Fibroblast of peridontal ligament (primary cell): ENCODE measurements at regions not wholly inside any gene's neighbourhood (a gene's known extent, or its start where the extent isn't known, plus 50 kb on each side); places are given as distances from the start of the nearest gene placed in this dataset.

Experiments
- DNase-seq: peaks from one replicate; pipeline ENCODE4 v3.0.0-alpha.2; 2010; ENCODE audit errors: extremely low read depth

DNA sequence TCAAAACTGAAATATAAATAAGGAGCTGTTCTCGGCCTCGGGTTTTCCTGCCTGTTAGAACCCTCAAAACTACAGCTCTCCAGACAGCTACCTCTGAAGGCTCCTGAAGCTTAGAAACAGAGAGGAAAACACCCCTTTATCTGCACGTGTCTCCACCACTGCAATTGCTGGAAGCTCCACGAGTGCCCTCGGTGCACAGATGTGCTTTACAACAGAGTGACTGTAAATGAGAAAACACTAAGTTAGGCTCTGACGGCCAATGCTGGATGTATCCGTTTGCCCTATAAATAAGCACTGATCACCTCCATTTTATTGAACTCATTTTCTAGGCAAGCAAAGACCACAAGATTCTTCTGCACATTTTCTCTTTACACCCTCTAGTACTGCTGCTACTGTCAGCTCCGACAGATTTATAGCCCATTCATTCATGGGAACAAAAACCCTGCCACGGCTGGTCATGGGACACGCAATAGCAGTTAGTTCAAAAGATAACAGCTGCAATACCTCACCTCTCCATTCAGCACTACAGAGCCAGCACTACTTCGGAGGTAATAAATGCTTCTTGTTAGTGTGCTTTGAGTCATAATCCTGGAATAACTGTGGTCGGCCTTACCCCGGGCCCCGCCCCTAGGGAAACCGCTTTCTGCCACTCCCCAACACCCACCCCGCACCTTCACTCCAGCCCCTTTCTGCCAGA, 241.1 kb upstream of the ZNF507 start:
- DNase-seq, result no peak

DNA sequence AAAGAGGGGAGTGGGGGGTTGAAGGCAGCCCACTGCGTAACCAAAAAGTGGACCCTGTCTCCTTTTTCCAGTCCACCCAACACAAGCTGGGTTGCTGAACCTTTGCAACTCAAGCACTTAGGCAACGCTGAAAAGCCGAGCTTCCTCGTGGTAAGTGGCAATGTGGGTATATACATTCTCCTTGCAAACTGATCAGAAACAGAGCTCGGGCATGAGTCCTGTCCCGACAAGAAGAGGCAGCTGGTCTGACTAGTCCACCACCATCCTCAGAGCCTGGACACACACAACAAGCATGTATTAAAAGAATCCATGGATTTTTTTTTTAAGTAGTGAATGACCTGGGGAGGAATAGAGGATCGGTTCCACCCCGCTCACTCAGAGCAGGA, 240.6 kb upstream of the ZNF507 start:
- DNase-seq, result no peak

- DNase-seq, result no peak
These were observed 239.7 kb upstream of the ZNF507 start for GRCh38 chr19:32105527-32106310.

DNA sequence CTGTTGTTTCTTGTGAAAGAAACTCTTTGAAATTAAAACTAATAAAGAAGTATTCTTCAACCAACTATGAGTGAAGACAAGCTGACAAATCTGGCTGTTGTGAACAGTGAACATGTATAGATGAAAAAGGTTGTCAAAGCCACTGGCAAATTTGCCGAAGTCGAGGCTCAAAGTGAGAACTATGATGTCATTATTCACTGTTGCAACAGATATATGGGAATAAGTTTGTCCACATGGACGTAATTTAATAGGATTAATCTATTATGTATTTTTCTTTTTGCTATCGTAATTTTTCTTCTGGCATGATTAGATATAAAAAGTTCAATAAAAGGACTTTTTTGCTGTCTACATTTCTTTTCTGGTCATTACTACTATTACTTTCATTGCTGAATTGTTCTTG, 223.2 kb upstream of the ZNF507 start:
- no peak for DNase-seq

GRCh38 chr19:32123355-32123940, 222.0 kb upstream of the ZNF507 start:
- DNase-seq, result no peak

DNA sequence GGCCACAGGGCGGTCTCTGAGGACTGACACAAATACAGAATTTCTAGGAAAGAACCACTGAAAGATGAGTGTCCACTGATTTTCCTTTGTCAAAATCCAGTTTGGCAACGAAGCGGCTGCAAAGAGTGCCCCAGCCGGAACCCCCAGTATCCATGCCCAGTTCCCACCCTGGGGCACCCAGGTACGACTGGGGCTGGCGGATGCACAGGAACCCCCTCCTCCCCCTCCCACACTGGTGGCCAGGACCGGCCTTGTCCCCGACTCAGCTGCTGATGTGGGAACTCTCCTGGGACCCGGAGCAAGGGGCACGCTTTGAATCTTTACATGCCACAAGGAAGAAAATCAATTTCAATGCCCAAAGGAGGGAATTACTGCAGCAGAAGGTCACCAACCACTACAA, 220.8 kb upstream of the ZNF507 start:
- DNase-seq, result no peak

DNA sequence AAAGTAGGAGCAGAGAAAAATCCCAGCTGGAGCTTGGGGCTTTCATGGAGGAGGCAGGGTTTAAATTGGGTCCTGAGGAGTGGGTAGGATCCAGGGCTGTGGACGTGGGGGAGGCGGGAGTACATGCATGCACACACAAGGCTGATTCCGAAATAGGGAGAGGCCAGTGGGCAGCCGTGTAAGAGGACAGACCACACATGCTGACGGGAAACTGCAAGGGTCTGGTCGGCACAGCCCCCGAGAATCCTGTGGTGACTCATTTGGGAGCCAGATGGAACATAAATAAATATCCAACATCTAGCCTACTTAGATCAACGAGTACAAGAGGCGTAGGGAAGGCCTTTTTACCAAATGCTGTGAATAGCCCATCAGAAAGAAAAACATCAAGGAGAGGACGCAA, 216.3 kb upstream of the ZNF507 start:
- DNase-seq, result no peak

DNA sequence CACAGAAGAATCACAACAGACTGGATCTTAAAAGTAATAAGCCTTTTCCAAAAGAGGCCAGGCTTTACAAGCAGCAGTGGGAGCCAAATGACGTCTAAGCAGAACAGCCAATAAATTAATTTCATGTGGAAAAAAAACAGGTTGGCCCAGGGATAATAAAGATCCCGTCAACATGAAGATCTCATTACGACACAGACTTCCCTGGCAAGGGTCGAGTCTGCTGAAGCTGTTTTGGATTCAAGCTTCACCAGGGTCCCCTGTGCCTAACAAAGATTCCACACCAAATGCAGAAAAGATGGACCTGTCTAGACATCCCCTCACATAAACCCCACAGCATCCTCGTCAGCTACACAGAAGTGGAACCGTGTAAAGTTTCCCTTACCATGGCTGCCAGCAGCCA, 215.1 kb upstream of the ZNF507 start:
- DNase-seq, result no peak

GRCh38 chr19:32131005-32131404, 214.4 kb upstream of the ZNF507 start:
- DNase-seq, result no peak

GRCh38 chr19:32138416-32138815, 207.0 kb upstream of the ZNF507 start:
- DNase-seq, result no peak

- no peak for DNase-seq
These were observed 203.4 kb upstream of the ZNF507 start for GRCh38 chr19:32141840-32142511.

DNA sequence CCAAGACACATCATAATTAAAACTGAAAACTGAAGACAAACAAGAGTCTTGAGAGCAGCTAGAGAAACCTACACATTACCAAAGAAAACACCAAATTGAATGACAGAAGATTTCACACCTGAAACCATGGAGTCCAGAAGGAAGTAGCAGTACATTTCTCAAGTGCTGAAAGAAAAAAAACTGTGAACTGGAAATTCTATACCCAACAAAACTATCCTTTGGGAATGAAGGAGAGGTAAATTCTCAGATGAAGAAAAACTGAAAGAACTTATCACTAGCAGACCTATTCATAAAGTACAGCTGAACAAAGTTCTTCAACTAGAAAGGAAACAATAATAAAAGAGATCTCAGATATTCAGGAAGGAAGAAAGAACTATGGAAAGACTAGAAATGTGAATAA, 198.7 kb upstream of the ZNF507 start:
- DNase-seq, result no peak

- no peak for DNase-seq
These were observed 194.8 kb upstream of the ZNF507 start for GRCh38 chr19:32150605-32151004.

DNA sequence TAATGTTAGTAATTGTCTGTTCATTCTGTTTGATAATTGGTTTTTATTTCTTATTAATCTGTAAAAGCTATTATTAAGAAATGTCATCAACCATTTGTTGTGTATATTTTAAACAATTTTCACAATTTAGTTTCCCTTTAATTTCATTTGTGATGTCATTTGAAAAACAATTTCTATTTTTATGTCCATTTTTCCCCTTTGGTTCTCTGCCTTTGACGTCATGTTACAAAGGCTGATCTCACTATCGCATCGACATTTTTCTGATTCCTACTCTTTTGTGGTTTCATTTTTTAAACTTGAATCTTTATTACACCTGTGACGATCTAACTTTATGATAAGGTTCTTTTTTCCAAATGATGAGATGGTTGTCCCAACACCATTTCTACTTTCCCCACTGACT, 191.0 kb upstream of the ZNF507 start:
- no peak for DNase-seq

- no peak for DNase-seq
These were observed 180.9 kb upstream of the ZNF507 start for GRCh38 chr19:32164384-32164992.

GRCh38 chr19:32165141-32165540, 180.3 kb upstream of the ZNF507 start:
- DNase-seq, result no peak

GRCh38 chr19:32165750-32166149, 179.7 kb upstream of the ZNF507 start:
- no peak for DNase-seq

- DNase-seq, result no peak
These were observed 179.2 kb upstream of the ZNF507 start for GRCh38 chr19:32166238-32166637.

- no peak for DNase-seq
These were observed 177.3 kb upstream of the ZNF507 start for GRCh38 chr19:32168111-32168510.

GRCh38 chr19:32168606-32169005, 176.8 kb upstream of the ZNF507 start:
- DNase-seq, result no peak

DNA sequence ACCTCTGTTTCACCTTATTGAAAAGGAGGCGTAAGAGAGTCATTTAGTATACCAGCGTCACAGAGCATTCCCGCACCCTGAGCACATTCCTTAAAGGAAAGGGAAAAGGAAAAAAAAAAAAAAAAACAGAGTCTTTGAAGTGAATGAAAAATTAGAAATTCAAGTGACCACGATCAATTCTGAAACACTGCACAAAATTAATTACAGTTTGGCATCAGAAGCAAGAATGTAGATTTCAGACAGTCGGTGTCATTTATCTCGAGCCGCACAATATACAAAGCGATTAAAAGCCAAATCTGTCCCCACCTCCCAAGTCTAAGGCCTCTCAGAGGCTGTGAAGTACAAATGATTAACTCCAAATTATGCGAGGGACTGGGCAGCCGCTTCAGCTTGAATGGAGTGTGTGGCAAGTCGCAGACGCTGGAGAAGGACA, 173.7 kb upstream of the ZNF507 start:
- no peak for DNase-seq

DNA sequence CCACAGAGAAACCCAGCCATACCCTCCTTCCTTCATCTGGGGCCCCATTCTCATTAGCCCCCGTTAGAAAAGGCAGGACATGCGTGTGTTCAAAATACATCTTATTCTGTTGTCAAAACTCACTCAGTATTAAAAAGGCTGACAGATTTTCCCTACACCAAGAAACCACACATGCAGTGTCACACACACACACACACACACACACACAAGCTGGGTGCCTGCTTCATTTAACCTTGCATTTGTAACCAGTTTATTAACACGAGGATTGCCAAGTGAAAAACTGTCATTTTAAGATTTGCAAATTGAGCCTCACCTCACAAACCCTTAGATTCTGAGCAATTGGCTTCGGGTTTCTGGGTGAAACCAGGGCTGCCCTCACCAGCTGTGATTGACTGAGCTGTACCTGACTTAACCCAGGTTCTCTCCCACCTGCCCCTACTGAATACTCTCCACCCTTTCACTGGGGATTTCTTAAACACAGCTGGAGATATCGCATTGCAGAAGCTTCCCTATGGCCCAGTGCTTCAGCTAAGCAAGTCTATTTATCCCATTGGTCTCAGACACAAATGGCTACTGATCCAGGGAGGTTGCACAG, 172.7 kb upstream of the ZNF507 start:
- DNase-seq, result no peak
